GM21717 (cell line): ENCODE measurements at regions not wholly inside any gene's neighbourhood (a gene's known extent, or its start where the extent isn't known, plus 50 kb on each side); places are given as distances from the start of the nearest gene placed in this dataset.

ENCODE experiments used
- ATAC-seq: cut with Tn5 transposase; IDR thresholded peaks from one replicate; pipeline ENCODE4 v1.9.1; 2021; ENCODE audit warnings: mild to moderate bottlenecking, moderate library complexity; ENCODE audit not compliant: unreplicated experiment

- ATAC-seq = no peak
Observed at GRCh38 chr2:128368437-128369107, 49.9 kb upstream of the HS6ST1 start.

- no peak for ATAC-seq
Observed at GRCh38 chr2:128369108-128369555, 50.5 kb upstream of the HS6ST1 start.

GRCh38 chr2:128369602-128370467 is 51.2 kb upstream of the HS6ST1 start:
- ATAC-seq = no peak

GRCh38 chr2:128370468-128371247 is 52.0 kb upstream of the HS6ST1 start:
- ATAC-seq = no peak

- ATAC-seq = no peak
Observed at GRCh38 chr2:128371248-128371630, 52.6 kb upstream of the HS6ST1 start.

- no peak for ATAC-seq
Observed at GRCh38 chr2:128371648-128372345, 53.1 kb upstream of the HS6ST1 start.

GRCh38 chr2:128372621-128373341 is 54.1 kb upstream of the HS6ST1 start:
- ATAC-seq = no peak

- no peak for ATAC-seq
Observed at GRCh38 chr2:128373451-128374000, 54.9 kb upstream of the HS6ST1 start.

- no peak for ATAC-seq
Observed at GRCh38 chr2:128374001-128374710, 55.5 kb upstream of the HS6ST1 start.

GRCh38 chr2:128374711-128375413 is 56.2 kb upstream of the HS6ST1 start:
- no peak for ATAC-seq

- no peak for ATAC-seq
Observed at GRCh38 chr2:128375454-128375853, 56.8 kb upstream of the HS6ST1 start.

- no peak for ATAC-seq
Observed at GRCh38 chr2:128376241-128377041, 57.8 kb upstream of the HS6ST1 start.

GRCh38 chr2:128377071-128377910 is 58.6 kb upstream of the HS6ST1 start:
- no peak for ATAC-seq

GRCh38 chr2:128378231-128379020 is 59.8 kb upstream of the HS6ST1 start:
- no peak for ATAC-seq

- ATAC-seq = no peak
Observed at GRCh38 chr2:128379021-128380015, 60.6 kb upstream of the HS6ST1 start.
